Middle frontal gyrus (tissue), 1 donor: ENCODE measurements at regions not wholly inside any gene's neighbourhood (a gene's known extent, or its start where the extent isn't known, plus 50 kb on each side); places are given as distances from the start of the nearest gene placed in this dataset.
"Not testable (repeated sequence)": the region's sequence is repeated elsewhere in the genome, so short reads cannot be mapped to it uniquely, and the experiment has no call there.

Experiments used
- DNase-seq: peaks from one replicate; pipeline ENCODE4 v3.0.0-alpha.2; 2015; ENCODE audit warnings: low spot score; ENCODE audit errors: extremely low spot score

- DNase-seq, result no peak
These were observed 268.9 kb upstream of the PFKP start for GRCh38 chr10:2798336-2799022.

GRCh38 chr10:2791774-2792443, 275.4 kb upstream of the PFKP start:
- no peak for DNase-seq

- DNase-seq, result no peak
These were observed 276.8 kb upstream of the PFKP start for GRCh38 chr10:2790396-2791188.

GRCh38 chr10:2786251-2786650, 281.1 kb upstream of the PFKP start:
- no peak for DNase-seq

- DNase-seq, result no peak
These were observed 282.6 kb upstream of the PFKP start for GRCh38 chr10:2784766-2785165.

- no peak for DNase-seq
These were observed 284.4 kb upstream of the PFKP start for GRCh38 chr10:2782950-2783349.

- DNase-seq, result no peak
These were observed 285.1 kb upstream of the PFKP start for GRCh38 chr10:2782265-2782664.

- no peak for DNase-seq
These were observed 289.5 kb upstream of the PFKP start for GRCh38 chr10:2777666-2778355.

- DNase-seq, result no peak
These were observed 294.3 kb upstream of the PFKP start for GRCh38 chr10:2772816-2773631.

GRCh38 chr10:2772135-2772534, 295.2 kb upstream of the PFKP start:
- no peak for DNase-seq

- not testable (repeated sequence) for DNase-seq
These were observed 300.1 kb upstream of the PFKP start for GRCh38 chr10:2767293-2767692.

GRCh38 chr10:2761971-2762370, 305.4 kb upstream of the PFKP start:
- DNase-seq, result no peak

- no peak for DNase-seq
These were observed 306.0 kb upstream of the PFKP start for GRCh38 chr10:2761311-2761710.

GRCh38 chr10:2760736-2761135, 306.6 kb upstream of the PFKP start:
- no peak for DNase-seq

- no peak for DNase-seq
These were observed 308.1 kb upstream of the PFKP start for GRCh38 chr10:2759233-2759632.

GRCh38 chr10:2754943-2755342, 312.4 kb upstream of the PFKP start:
- DNase-seq, result no peak

- DNase-seq, result no peak
These were observed 319.1 kb upstream of the PFKP start for GRCh38 chr10:2748287-2748686.

- no peak for DNase-seq
These were observed 320.7 kb upstream of the PFKP start for GRCh38 chr10:2746638-2747037.

GRCh38 chr10:2745666-2746065, 321.7 kb upstream of the PFKP start:
- DNase-seq, result no peak

GRCh38 chr10:2744547-2745200, 322.7 kb upstream of the PFKP start:
- no peak for DNase-seq
